CD14-positive monocyte (primary cell): ENCODE measurements at regions not wholly inside any gene's neighbourhood (a gene's known extent, or its start where the extent isn't known, plus 50 kb on each side); places are given as distances from the start of the nearest gene placed in this dataset.

ENCODE experiments used
- DNase-seq, 3 donors: peaks; one replicate each; pipeline ENCODE4 v3.0.0-alpha.2; 2011 to 2022
- H2AFZ ChIP-seq: 2 replicates; pipeline ENCODE4 v1.6.0; 2012; ENCODE audit warnings: mild to moderate bottlenecking, low read depth, low read length, inconsistent platforms; ENCODE audit not compliant: insufficient read depth, poor library complexity, severe bottlenecking
- H3K27ac ChIP-seq, 2 donors: 1 replicate in 1 of 2; 2 replicates in 1 of 2; pipeline ENCODE4 v1.5.1; 2012 to 2013; ENCODE audit warnings: low read length in 2 of 2, control low read depth in 1 of 2, inconsistent platforms in 1 of 2, low read depth in 1 of 2, mild to moderate bottlenecking in 1 of 2
- H3K27me3 ChIP-seq, 2 donors: one replicate each; pipeline versions ENCODE4 v1.6.0 to v1.6.1; 2011 to 2013; ENCODE audit warnings: low read length in 2 of 2; ENCODE audit not compliant: control insufficient read depth in 2 of 2, insufficient read depth in 2 of 2
- H3K36me3 ChIP-seq, 2 donors: replicated peaks in 1 of 2; 1 replicate in 1 of 2; 2 replicates in 1 of 2; pipeline versions ENCODE4 v1.5.1 to v1.6.1; 2012 to 2013; ENCODE audit warnings: low read length in 2 of 2, control low read depth in 1 of 2, inconsistent platforms in 1 of 2, mild to moderate bottlenecking in 1 of 2; ENCODE audit not compliant: insufficient read depth in 2 of 2, control insufficient read depth in 1 of 2
- H3K4me1 ChIP-seq, 2 donors: 1 replicate in 1 of 2; 2 replicates in 1 of 2; pipeline versions ENCODE4 v1.5.1 to v1.6.1; 2012 to 2013; ENCODE audit warnings: low read length in 2 of 2, control low read depth in 1 of 2, inconsistent platforms in 1 of 2, mild to moderate bottlenecking in 1 of 2, moderate library complexity in 1 of 2; ENCODE audit not compliant: insufficient read depth in 2 of 2, control insufficient read depth in 1 of 2
- H3K4me2 ChIP-seq: replicated peaks from 2 replicates; pipeline ENCODE3; 2012; ENCODE audit warnings: low read length, moderate library complexity, mild to moderate bottlenecking; ENCODE audit not compliant: poor library complexity, severe bottlenecking; ENCODE audit errors: extremely low read depth
- H3K4me3 ChIP-seq, 3 experiments: fragments of 200-600 bp in 1 of 3; sonication (generic) in 1 of 3; replicated peaks in 1 of 3; 1 replicate in 2 of 3; 2 replicates in 1 of 3; pipeline ENCODE4 v1.5.1; 2011 to 2013; ENCODE audit warnings: low read length in 3 of 3, mild to moderate bottlenecking in 3 of 3, control low read depth in 2 of 3, low read depth in 2 of 3, inconsistent platforms in 1 of 3, moderate library complexity in 1 of 3
- H3K79me2 ChIP-seq: 2 replicates; pipeline ENCODE4 v1.6.0; 2012; ENCODE audit warnings: mild to moderate bottlenecking, control low read depth, inconsistent platforms, low read length, moderate library complexity; ENCODE audit not compliant: insufficient read depth
- H3K9ac ChIP-seq: 2 replicates; pipeline ENCODE4 v1.6.0; 2017; ENCODE audit warnings: low read length, mild to moderate bottlenecking; ENCODE audit not compliant: insufficient read depth, poor library complexity, severe bottlenecking
- H3K9me3 ChIP-seq, 2 donors: replicated peaks in 1 of 2; 1 replicate in 1 of 2; 2 replicates in 1 of 2; pipeline versions ENCODE4 v1.5.1 to v1.6.1; 2012 to 2013; ENCODE audit warnings: low read length in 2 of 2, control low read depth in 1 of 2; ENCODE audit not compliant: control insufficient read depth in 1 of 2, insufficient read depth in 1 of 2
- H4K20me1 ChIP-seq: 2 replicates; pipeline ENCODE4 v1.6.0; 2012; ENCODE audit warnings: mild to moderate bottlenecking, low read length, control low read depth, moderate library complexity; ENCODE audit not compliant: insufficient read depth
- H3K27ac Mint-ChIP-seq, 7 donors: one replicate each; pipeline ENCODE4 v1.8.0; 2020; ENCODE audit warnings: mild to moderate bottlenecking in 7 of 7, mixed read lengths in 7 of 7, moderate library complexity in 6 of 7, inconsistent platforms in 2 of 7
- H3K27me3 Mint-ChIP-seq, 3 donors: one replicate each; pipeline ENCODE4 v1.8.0; 2021 to 2022; ENCODE audit warnings: low read depth in 3 of 3, mild to moderate bottlenecking in 3 of 3, mixed read lengths in 3 of 3, moderate library complexity in 3 of 3, inconsistent platforms in 1 of 3
- H3K36me3 Mint-ChIP-seq, 2 donors: one replicate each; pipeline ENCODE4 v1.8.0; 2020; ENCODE audit warnings: mixed read lengths in 2 of 2, inconsistent platforms in 1 of 2, mild to moderate bottlenecking in 1 of 2
- H3K4me1 Mint-ChIP-seq: one replicate; pipeline ENCODE4 v1.8.0; 2020; ENCODE audit warnings: mild to moderate bottlenecking, mixed read lengths
- H3K4me3 Mint-ChIP-seq, 2 donors: one replicate each; pipeline ENCODE4 v1.8.0; 2020; ENCODE audit warnings: mild to moderate bottlenecking in 2 of 2, mixed read lengths in 2 of 2, moderate library complexity in 1 of 2
- H3K9me3 Mint-ChIP-seq, 7 donors: one replicate each; pipeline ENCODE4 v1.8.0; 2020 to 2022; ENCODE audit warnings: mixed read lengths in 7 of 7, mild to moderate bottlenecking in 6 of 7, moderate library complexity in 6 of 7, inconsistent platforms in 2 of 7
- WGBS: methylation state at CpG from one replicate; pipeline ENCODE4 v1.1.5; 2013; ENCODE audit warnings: missing lambda C conversion rate; ENCODE audit not compliant: insufficient coverage; 5-methylcytosine and 5-hydroxymethylcytosine counted together
- intact Hi-C, 2 donors: fragments of 100-400 bp; cut with micrococcal nuclease; formaldehyde crosslinking; loops; one replicate each; pipeline versions ENCODE4 v1.15.0 to v1.15.1; 2023
- TF ChIP-seq, protein P1 (sequence below): fragments of 200-600 bp; IDR thresholded peaks from one replicate; pipeline ENCODE4 v1.8.0; 2022; ENCODE audit warnings: antibody characterized with exemption, mild to moderate bottlenecking

DNA sequence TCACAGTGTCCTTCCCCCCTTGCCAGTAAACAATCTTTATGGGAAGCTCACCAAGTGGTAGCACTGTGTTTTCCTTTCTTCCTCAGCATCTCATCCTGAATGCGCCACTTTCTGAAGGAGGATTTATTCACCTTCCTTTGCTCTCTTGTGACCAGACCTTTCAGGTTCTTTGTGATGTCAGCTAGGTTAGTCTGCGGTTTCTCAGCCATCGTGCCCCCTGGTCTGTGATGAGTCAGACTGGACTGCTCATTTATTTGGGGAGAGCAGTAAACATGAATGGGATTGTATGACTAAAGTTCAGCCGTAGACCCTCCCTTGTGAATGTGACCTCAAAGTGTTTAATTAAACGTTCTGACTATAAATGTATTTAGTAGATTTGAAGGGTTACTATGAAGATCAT, 235.1 kb upstream of the CELF2 start:
- no peaks in the 10 kb centered on the region for H4K20me1 ChIP-seq

DNA sequence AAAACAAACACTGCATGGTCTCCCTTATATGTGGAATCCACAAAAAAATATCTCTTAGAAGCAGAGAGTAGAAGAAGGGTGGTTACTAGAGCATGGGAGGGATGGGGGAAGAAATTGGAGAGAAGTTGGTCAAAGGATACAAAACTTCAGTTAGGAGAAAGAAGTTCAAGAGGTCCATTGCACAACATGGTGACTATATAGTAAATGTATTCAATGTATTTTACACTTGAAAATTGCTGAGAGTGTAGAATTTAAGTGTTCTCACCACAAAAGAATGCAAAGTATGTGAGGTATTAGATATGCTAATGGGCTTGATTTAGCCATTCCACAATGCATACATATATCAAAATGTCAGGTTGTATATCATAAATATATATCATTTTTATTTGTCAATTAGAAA, 232.0 kb upstream of the CELF2 start:
- intact Hi-C loops, result no loop called here
- H3K9ac ChIP-seq, result no peak overlapping the region
- no peak overlapping the region for H2AFZ ChIP-seq
- Mint-ChIP-seq H3K27me3 (peaks cover 0 to 4% (median 0%) of the 10 kb centered on the region in 3 donors), H3K4me3 (peak overlapping the region in 1 of 2 donors; percentile 35), H3K9me3 (peaks cover 0 to 16% (median 9%) of the 10 kb centered on the region in 7 donors), H3K27ac (peak overlapping the region in 6 of 7 donors; percentile 33 to 86 (median 74)), H3K36me3 (peaks cover 1 to 3% of the 10 kb centered on the region in 2 donors), H3K4me1 (peaks cover 38% of the 10 kb centered on the region)
- H4K20me1 ChIP-seq, result no peaks in the 10 kb centered on the region
- TF ChIP-seq, protein P1, sequence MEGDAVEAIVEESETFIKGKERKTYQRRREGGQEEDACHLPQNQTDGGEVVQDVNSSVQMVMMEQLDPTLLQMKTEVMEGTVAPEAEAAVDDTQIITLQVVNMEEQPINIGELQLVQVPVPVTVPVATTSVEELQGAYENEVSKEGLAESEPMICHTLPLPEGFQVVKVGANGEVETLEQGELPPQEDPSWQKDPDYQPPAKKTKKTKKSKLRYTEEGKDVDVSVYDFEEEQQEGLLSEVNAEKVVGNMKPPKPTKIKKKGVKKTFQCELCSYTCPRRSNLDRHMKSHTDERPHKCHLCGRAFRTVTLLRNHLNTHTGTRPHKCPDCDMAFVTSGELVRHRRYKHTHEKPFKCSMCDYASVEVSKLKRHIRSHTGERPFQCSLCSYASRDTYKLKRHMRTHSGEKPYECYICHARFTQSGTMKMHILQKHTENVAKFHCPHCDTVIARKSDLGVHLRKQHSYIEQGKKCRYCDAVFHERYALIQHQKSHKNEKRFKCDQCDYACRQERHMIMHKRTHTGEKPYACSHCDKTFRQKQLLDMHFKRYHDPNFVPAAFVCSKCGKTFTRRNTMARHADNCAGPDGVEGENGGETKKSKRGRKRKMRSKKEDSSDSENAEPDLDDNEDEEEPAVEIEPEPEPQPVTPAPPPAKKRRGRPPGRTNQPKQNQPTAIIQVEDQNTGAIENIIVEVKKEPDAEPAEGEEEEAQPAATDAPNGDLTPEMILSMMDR, result no peak
- H3K79me2 ChIP-seq, result no peaks in the 10 kb centered on the region
- no peaks in the 10 kb centered on the region for H3K36me3 ChIP-seq
- peaks cover 10 to 12% of the 10 kb centered on the region in 2 donors for H3K9me3 ChIP-seq
- peak overlapping the region; percentile 18 for H3K4me2 ChIP-seq
- peak; percentile 5 to 43 (median 33) for DNase-seq
- H3K27me3 ChIP-seq, result no peaks in the 10 kb centered on the region
- peaks cover 41 to 44% of the 10 kb centered on the region in 2 donors for H3K4me1 ChIP-seq
- peak overlapping the region; percentile 60 for H3K27ac ChIP-seq
- peak overlapping the region in 1 of 3 experiments; percentile 38 for H3K4me3 ChIP-seq

More for the DNA sequence above, 235.1 kb upstream of the CELF2 start:
- no peak for DNase-seq
- Mint-ChIP-seq H3K27me3 (peaks cover 0 to 2% (median 0%) of the 10 kb centered on the region in 3 donors), H3K9me3 (peaks cover 0 to 16% (median 9%) of the 10 kb centered on the region in 7 donors), H3K36me3 (peaks cover 1 to 3% of the 10 kb centered on the region in 2 donors), H3K4me1 (peaks cover 30% of the 10 kb centered on the region), H3K4me3 (no peak overlapping the region), H3K27ac (no peak overlapping the region)
- Histone ChIP-seq H3K27ac (no peak overlapping the region), H3K27me3 (no peaks in the 10 kb centered on the region), H3K36me3 (no peaks in the 10 kb centered on the region), H2AFZ (no peak overlapping the region), H3K4me1 (peaks cover 28% of the 10 kb centered on the region in 2 donors), H3K4me3 (no peak overlapping the region), H3K9ac (no peak overlapping the region), H3K4me2 (no peak overlapping the region), H3K79me2 (no peaks in the 10 kb centered on the region), H3K9me3 (peaks cover 10 to 12% of the 10 kb centered on the region in 2 donors)
- WGBS, result 100% methylated on average over 2 of the region's 5 CpGs
- TF ChIP-seq, protein P1, result no peak
- intact Hi-C loops, result no loop called here
